ENCODE measurements at regions not wholly inside any gene's neighbourhood (a gene's known extent, or its start where the extent isn't known, plus 50 kb on each side); places are given as distances from the start of the nearest gene placed in this dataset.
"Not testable (repeated sequence)": the region's sequence is repeated elsewhere in the genome, so short reads cannot be mapped to it uniquely, and the experiment has no call there.

DNA sequence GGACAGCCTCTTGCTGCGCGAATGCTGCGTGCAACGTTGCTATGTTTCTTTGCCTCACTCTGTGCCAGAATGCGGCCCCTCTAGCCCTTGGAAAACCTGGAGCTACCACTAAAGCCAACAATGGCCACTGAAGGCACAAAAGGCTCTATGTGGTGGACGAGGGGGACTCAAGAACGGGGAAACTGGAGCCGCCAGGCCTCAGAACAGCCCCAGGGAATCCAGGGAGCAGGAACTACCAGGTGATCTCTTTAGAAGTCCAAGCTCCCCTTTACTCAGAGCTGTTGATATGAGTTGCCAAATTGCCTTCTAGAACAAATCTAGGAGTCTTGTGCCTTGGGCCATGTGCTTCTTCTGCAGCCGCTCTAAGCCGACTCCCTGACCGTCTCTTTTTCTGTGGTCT lies 113.8 kb upstream of the ERRFI1 start:
- DNase-seq = no peak

DNA sequence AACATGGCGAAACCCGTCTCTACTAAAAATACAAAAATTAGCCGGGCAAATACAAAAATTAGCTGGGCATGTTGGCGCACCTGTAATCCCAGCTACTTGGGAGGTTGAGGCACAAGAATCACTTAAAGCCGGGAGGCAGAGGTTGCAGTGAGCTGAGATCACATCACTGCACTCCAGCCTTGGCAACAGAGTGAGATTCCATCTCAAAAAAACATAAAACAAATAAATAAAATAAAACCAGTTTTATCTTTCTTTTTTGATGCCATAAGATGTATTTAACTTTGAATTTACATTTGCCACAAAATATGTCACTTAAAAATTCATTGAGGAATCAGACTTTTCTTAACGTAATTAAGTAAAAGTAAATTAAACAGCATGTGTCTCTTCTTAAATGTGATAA lies 113.3 kb upstream of the ERRFI1 start:
- no peak for DNase-seq

DNA sequence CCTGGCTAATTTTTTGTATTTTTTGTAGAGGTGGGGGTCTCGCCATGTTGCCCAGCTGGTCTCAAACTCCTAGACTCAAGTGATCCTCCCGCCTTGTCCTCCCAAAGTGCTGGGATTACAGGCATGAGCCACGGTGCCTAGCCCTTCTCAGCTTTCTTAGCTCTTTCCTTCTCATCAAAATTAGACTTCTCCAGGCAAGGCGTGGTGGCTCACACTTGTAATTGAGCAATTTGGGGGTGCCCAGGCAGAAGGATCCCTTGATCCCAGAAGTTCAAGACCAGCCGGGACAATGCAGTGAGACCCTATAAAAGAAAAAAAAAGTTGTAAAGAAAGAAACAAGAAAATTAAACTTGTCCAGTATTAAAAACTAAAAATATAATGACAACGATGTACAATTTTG lies 112.6 kb upstream of the ERRFI1 start:
- no peak for DNase-seq

DNA sequence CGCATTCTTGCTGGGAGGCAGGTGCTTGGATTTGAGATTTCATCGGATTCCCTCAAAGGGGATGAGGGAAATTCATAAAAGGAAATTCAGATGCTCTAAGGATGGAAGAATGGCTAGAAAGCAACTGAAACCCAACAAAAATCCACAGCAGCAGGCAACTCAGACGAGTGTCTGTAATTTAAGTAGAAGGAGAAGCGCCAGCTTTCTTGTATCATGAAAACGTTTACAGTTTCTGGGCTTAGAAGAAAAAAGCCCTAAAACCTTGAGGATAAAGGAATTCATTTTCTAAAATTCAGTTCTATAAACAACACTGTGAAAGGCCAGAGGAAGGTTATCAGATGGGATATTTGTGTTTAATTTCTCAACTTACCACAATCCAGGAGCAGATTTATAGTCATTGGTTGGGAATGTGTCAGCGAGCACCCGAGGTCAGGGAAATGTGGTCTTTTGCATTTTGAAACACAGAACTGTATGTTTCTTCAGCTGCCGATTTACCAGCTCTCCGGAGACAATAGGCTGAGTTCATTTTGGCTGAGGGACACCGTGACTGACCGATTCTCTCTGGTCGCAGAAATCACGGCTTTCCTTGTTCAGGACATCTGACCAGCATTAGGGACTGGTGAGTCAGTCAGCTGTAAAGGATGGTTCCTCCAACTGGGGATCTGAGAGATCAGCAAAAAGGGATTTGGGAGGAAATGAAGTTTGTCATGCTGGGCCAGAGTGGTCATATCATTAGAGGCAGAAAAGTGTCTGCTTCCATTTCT lies 111.6 kb upstream of the ERRFI1 start:
- no peak for DNase-seq

DNA sequence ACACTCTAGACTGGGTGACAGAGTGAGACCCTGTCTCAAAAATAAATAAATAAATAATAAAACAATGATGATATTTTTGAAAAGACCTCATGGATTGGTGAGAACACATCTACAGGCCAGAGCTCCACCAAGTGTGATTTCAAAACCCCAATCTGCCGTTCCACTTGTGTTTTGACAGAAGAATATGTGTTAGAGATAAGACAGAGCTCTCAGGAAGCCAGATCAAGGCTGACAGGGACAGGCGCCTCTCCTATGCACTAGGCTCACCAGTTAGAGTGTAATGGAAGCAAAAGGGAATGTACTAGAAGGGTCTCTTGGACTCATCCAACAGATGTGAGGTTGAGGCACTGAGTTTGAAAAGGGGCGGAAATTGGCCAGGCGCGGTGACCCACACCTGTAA lies 110.7 kb upstream of the ERRFI1 start:
- DNase-seq = no peak

DNA sequence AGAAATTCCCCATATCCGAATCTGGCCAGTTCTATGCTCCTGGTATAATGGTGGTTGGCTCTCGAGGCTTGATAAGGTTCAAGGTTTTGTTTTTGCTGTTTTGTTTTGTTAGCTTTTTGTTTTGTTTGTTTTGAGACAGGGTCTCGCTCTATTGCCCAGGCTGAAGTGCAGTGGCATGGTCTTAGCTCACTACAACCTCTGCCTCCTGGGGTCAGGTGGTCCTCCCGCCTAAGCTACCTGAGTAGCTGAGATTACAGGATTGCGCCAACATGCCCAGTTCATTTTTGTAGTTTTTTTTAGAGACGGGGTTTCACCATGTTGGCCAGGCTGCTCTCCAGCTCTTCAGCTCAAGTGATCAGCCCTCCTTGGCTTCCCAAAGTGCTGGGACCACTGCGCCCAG lies 109.1 kb upstream of the ERRFI1 start:
- no peak for DNase-seq

DNA sequence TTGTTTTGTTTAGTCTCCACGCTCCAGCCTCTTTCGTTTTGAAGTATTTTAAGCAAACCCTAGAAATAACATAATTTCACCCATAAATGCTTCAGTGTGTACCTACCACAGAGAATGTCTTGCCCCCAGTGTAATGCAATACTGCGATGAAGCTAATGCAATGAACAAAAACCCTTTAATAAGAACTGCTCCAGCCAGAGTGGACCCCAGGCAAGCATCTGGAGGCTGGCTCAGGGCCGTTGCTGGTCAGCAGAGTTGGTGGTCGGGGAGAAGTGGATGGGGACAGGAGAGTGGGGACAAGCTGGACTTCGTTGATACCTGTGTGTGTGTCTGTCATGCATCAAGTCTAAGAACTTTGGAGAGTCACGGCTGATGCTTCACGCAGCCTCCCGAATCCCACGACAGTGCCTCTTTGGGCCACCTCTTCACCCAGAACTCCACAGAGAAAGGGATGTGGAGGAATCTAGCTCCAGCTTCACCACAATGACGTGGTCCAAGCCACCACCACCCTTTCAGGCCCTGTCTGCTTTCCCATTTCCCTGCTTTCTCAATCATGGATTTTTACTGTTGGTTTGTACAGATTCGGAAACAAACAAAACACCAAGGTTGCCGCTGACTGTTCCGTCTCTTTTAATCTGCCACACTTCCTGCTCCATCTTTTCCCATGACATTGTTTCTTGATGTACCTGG lies 108.6 kb upstream of the ERRFI1 start:
- no peak for DNase-seq

DNA sequence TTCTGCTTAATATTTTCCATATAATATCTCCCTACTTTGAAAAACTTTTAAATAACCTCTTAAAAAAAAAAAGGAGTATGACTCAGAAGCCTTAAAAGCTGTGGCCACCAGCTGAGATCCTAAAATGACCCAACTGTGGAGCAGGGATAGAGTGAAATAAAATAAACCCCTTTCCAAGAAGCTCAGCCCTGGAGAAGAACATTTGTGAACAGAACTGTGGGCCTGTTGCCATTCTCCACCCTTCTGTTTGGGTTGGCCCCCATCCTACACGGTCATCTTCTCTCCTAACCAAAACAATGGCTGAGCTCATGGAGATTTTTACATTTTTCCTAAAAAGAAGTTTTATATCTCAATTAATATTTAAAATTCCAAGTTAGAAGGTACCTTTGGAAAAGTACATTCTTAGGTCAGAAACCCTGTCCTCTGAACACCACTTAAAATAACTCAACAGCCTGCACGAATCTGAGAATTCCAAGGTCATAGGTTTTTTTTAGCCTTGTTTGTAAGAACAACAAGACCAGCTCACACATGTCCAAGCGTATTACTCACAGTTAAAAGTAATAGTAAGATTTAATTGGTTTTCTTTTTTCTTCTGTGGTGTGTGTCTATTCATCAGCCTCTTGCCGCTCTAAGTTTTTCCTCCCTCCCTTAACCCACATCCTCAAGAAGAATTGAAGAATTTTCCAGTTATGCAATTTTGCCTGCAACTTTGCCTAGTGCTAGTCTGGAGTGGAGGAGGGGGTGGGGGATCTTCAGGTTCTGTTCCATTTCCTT lies 107.7 kb upstream of the ERRFI1 start:
- no peak for DNase-seq

DNA sequence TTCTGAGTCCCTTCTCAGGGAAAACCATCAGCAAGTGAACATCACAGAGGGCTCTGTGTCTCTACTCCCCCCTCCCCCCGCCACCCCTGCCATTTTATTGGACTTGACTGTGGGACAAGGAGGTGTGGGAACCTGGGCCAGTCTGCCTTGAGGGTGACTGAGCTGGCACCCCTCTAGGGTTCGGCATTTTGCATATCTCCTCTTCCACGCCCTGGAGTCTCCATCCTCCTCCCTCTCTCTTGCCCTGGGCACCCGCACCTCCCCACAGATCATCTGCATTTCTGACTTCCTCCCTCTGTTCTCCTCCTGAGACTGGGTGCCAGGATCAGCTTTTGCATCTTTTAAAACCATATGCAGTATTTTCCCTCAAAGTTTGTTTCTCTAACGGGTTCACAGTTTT lies 107.1 kb upstream of the ERRFI1 start:
- no peak for DNase-seq

DNA sequence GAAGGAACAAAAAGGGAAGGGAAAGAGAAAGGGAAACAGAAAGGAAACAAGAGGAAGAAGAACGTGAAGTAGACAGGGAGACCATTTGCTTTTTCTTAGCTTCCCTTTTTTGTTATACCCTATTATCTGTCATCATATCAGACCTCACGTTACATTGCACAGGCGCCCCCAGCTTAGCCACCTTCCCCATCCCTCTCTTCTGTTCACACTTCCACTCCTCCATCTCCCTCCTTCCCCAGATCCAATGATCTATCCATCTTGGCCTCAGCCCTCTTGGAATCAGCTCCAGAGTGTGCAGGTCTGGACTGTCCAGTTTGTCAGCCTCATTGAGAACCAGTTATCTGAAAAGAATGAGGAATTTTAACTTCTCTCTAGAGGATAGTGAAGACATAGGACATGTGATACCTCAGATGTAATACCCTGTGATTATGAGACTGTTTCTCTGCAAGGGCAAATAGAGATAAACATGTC lies 101.1 kb upstream of the ERRFI1 start:
- DNase-seq = no peak

DNA sequence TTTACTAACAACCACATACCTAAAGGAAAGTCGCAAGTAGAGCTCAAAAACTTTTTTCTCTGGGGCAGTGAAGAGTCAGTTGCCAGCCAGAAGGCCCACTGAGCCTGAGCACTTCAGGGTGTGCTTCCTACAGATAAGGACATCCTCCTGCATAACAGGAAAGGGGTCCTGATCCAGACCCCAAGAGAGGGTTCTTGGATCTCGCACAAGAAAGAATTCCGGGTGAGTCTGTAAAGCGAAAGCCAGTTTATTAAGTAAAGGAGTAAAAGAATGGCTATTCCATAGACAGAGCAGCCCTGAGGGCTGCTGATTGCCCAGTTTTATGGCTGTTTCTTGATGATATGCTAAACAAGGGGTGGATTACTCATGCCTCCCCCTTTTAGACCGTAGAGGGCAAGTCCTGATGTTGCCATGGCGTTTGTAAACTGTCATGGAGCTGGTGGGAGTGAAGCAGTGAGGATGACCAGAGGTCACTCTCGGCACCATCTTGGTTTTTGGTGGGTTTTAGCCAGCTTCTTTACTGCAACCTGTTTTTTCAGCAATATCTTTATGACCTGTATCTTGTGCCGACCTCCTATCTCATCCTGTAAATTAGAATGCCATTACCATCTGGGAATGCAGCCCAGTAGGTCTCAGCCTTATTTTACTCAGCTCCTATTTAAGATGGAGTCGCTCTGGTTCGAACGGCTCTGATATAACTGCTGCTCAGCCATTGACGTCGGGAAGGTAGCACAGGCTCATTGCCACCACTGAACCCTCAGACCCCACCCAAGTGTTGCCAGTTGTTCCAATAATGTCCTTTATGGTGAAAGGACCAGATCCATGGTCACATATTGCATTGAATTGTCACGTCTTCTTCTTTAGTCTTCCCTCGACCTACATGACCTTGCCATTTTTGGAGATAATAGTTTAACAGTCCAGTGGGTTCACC lies 96.6 kb upstream of the ERRFI1 start:
- no peak for DNase-seq

DNA sequence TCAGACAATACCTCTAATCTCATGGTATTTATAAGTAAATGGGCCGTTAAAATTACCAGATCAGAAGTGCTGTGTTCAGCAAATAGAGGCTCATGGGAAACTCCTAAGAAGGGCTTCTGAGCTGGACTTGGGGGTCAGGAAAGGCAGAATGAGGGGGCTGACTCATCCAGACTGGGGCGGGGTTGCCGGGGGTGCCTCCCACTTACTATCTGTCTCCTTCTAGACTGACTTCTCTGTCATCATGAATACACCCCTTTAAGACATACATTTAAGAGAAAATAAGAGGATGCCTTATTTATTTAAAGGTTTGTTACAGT lies 96.0 kb upstream of the ERRFI1 start:
- DNase-seq = no peak

DNA sequence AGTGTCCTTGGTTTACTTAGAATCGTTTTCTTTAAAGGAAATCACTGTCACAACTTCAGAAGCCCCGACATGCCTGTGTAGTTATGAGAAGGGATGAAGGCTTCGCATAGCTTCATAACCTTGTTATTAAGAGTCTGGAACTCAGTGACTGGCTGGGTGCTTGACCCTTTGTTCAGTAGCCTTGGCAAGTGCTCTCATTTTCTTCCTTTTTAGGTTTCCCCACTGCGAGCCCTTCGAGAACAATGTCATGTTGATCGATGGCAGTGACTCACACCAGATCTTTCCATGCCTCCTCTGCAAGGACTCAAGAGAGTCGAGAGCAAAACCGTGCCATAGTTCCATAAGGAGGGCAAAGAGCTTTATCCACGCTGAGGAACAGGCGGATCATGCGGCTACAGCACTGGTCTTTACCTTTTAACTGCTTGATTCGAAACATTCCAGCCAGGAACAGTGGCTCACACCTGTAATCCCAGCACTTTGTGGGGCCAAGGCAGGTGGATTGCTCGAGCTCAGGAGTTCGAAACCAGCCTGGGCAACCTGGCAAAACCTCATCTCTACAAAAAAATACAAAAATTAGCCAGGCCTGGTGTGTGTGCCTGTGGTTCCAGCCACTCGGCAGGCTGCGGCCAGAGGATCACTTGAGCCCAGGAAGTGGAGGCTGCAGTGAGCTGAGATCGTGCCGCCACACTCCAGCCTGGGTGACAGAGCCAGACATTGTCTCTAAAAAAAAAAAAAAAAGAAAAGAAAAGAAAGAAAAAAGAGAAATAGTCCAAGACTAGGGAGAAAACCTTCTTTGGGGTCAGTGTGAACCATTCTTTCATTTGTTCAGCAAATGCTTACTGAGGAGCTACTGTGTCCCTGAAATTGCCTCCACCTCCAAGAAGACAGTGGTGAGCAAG lies 95.4 kb upstream of the ERRFI1 start:
- DNase-seq = no peak

DNA sequence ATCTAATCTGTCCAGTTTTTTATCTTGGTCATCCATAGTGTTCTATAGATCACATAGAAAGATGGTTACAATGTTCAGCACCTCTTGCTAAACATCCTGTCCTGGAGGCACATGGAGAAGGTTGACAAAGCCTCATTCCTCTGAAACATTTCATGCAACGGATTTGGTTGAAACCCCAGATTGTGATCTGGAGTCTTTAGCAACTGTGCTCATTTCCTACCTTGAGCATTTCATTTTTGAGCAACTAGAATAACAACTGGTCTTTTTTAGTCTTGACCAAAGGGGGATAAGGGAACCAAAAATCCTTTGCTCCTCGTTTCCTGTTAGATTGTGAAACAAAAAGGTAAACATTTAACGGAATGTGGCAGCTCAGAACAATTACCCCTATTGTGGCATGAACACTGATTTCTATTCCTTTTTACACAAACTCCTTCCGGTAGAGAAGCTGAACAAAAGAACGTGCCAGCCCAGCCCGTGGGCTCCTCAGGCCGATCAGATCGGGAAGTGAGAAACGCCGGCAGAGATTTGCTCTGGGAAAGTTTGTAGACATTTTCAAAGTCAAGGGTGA lies 94.7 kb upstream of the ERRFI1 start:
- no peak for DNase-seq

DNA sequence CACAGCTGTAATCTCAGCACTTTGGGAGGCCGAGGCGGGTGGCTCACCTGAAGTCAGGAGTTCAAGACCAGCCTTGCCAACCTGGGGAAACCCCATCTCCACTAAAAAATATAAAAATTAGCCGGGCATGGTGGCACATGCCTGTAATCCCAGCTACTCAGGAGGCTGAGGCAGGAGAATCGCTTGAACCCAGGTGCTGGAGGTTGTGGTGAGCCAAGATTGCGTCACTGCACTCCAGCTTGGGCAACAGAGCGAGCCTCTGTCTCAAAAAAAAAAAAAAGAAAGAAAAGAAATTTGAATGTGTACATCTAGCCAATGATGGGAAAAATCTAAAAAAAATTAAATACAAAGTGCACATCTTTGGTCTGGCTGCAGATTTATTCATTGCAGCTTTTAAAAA lies 92.6 kb upstream of the ERRFI1 start:
- not testable (repeated sequence) for DNase-seq

DNA sequence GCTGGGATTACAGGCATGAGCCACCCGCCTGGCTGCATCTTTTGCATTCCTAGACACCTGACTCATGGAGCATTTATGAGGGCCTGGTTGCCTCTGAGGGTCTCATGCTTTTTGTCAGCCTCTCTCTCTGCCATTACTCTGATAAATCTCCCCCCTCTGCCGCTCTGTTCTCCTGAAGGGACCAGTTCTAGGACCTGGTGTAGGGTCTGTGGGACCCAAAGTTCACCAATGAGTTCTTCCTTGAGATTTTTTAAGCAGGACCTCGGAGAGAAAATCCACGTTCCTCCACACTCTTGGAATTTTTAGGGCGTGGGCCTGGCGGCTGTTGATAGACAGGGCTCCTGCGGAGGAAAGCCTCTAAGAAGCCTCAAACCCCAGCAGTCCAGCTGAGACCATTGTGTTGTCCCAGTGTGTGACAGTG lies 91.9 kb upstream of the ERRFI1 start:
- DNase-seq = no peak

DNA sequence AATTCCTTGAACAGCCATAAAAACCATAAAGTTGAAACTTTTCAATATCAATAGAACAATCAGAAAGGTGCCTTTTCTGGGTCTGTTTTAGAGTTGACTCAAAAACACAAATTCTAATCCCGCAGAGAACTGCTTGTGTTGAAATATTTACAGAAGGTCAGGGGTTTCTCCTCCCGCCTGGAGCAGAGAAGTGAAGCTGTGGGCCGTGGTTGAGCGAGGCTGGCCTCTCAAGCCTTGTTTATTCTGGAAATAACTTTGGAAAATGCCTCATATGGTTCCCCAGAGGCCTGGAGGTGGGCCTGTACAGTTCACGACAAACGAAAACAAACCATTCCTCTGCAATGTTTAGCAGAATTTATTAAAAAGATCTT lies 90.8 kb upstream of the ERRFI1 start:
- no peak for DNase-seq

DNA sequence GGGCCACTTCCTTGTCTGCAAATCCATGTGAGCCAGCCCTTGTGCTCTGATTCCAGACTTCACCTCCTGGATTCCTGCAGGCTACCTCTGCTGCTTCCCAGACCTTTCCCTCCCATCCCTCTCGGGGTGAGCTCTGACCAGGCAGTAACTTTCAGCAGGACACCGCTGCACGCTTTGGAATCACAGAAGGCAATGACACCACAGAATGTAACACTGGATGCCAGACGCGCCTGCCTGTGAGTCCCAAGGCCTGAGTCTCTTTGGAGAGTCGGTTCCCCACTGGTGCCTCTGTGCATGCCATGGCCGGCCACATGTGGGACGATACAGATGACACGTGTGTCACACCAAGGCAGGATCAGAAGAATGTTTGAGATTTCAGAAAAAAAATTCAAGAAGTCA lies 89.7 kb upstream of the ERRFI1 start:
- no peak for DNase-seq

DNA sequence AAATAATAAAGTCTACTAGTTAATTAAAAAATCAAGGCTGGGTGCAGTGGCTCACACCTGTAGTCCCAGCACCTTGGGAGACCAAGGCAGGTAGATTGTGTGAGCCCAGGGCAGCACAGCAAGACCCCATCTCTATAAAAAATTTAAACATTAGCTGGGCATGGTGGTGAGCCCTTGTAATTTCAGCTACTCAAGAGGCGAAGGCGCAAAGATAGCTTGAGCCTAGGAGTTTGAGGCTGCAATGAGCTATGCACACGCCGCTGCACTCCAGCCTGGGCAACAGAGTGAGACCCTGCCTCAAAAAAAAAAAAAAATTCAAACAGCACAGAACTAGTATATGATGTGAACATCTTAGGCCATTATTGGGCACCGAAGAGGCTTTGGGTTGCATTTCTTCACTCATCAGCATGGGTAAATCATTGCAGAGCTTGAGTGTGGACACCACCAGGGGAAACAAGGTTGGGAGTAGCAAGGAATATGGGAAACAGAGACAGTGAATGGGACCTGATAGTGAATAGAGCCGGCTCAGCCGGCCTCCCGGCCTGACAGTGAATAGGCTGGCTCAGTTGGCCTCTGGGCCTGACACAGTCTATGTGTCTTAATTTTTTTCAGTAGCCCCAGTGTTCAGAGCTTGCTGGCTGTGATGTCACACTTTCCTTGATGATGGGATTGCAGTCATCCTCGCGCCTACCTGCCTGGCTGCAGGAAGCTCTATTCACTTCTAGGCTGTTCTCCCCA lies 89.1 kb upstream of the ERRFI1 start:
- DNase-seq = no peak
